GM21717 (cell line): ENCODE measurements at regions not wholly inside any gene's neighbourhood (a gene's known extent, or its start where the extent isn't known, plus 50 kb on each side); places are given as distances from the start of the nearest gene placed in this dataset.
"Not testable (repeated sequence)": the region's sequence is repeated elsewhere in the genome, so short reads cannot be mapped to it uniquely, and the experiment has no call there.

Experiments
- ATAC-seq: cut with Tn5 transposase; IDR thresholded peaks from one replicate; pipeline ENCODE4 v1.9.1; 2021; ENCODE audit warnings: mild to moderate bottlenecking, moderate library complexity; ENCODE audit not compliant: unreplicated experiment

- no peak for ATAC-seq
Observed at GRCh38 chr6:21741221-21742109, 147.9 kb downstream of the SOX4 start.

- no peak for ATAC-seq
Observed at GRCh38 chr6:21742238-21742660, 148.7 kb downstream of the SOX4 start.

GRCh38 chr6:21744331-21744730, 150.8 kb downstream of the SOX4 start:
- ATAC-seq, result no peak

GRCh38 chr6:21745543-21746337, 152.2 kb downstream of the SOX4 start:
- no peak for ATAC-seq

- no peak for ATAC-seq
Observed at GRCh38 chr6:21747441-21747840, 153.9 kb downstream of the SOX4 start.

GRCh38 chr6:21748343-21749056, 154.9 kb downstream of the SOX4 start:
- no peak for ATAC-seq

- no peak for ATAC-seq
Observed at GRCh38 chr6:21749754-21750153, 156.2 kb downstream of the SOX4 start.

GRCh38 chr6:21750575-21750974, 157.0 kb downstream of the SOX4 start:
- ATAC-seq, result no peak

GRCh38 chr6:21751608-21752007, 158.1 kb downstream of the SOX4 start:
- no peak for ATAC-seq

- ATAC-seq, result no peak
Observed at GRCh38 chr6:21752054-21752811, 158.7 kb downstream of the SOX4 start.

- ATAC-seq, result no peak
Observed at GRCh38 chr6:21753241-21754108, 159.9 kb downstream of the SOX4 start.

GRCh38 chr6:21754891-21755290, 161.3 kb downstream of the SOX4 start:
- ATAC-seq, result no peak

GRCh38 chr6:21756487-21756886, 162.9 kb downstream of the SOX4 start:
- ATAC-seq, result no peak

- not testable (repeated sequence) for ATAC-seq
Observed at GRCh38 chr6:21757392-21757791, 163.8 kb downstream of the SOX4 start.

- no peak for ATAC-seq
Observed at GRCh38 chr6:21759721-21760120, 166.2 kb downstream of the SOX4 start.

- not testable (repeated sequence) for ATAC-seq
Observed at GRCh38 chr6:21761053-21761730, 167.6 kb downstream of the SOX4 start.

- ATAC-seq, result no peak
Observed at GRCh38 chr6:21764989-21765388, 171.4 kb downstream of the SOX4 start.

GRCh38 chr6:21767891-21768648, 174.5 kb downstream of the SOX4 start:
- ATAC-seq, result no peak
